Activated CD4-positive, alpha-beta memory T cell treated with anti-CD3 and anti-CD28 coated beads for 36 hours (primary cell): ENCODE measurements at regions not wholly inside any gene's neighbourhood (a gene's known extent, or its start where the extent isn't known, plus 50 kb on each side); places are given as distances from the start of the nearest gene placed in this dataset.

Experiments
- CTCF ChIA-PET: fragments of 350-600 bp; sonication (Branson Sonifier 250); formaldehyde crosslinking; loops from one replicate; lab custom pipeline; 2021; ENCODE audit warnings: antibody characterized with exemption, inconsistent platforms; lab: Charles Lee
- POLR2A ChIA-PET: fragments of 350-600 bp; sonication (Branson Sonifier 250); formaldehyde crosslinking; loops from one replicate; lab custom pipeline; 2021; ENCODE audit warnings: antibody characterized with exemption; lab: Charles Lee
- DNase-seq: peaks from one replicate; pipeline ENCODE4 v3.0.0-alpha.2; 2020
- H3K27ac Mint-ChIP-seq: one replicate; pipeline ENCODE4 v1.8.0; 2021; ENCODE audit warnings: mixed read lengths
- H3K27me3 Mint-ChIP-seq: one replicate; pipeline ENCODE4 v1.8.0; 2021; ENCODE audit warnings: mixed read lengths
- H3K36me3 Mint-ChIP-seq: one replicate; pipeline ENCODE4 v1.8.0; 2021; ENCODE audit warnings: mixed read lengths
- H3K4me1 Mint-ChIP-seq: one replicate; pipeline ENCODE4 v1.8.0; 2021; ENCODE audit warnings: low read depth, mixed read lengths
- H3K4me3 Mint-ChIP-seq: one replicate; pipeline ENCODE4 v1.8.0; 2021; ENCODE audit warnings: mild to moderate bottlenecking, mixed read lengths
- H3K9me3 Mint-ChIP-seq: one replicate; pipeline ENCODE4 v1.8.0; 2021; ENCODE audit warnings: mixed read lengths
- intact Hi-C: fragments of 100-400 bp; cut with micrococcal nuclease; formaldehyde crosslinking; loops from one replicate; pipeline ENCODE4 v1.15.1; 2023

GRCh38 chr4:65921180-65921579 is 250.9 kb upstream of the EPHA5 start:
- POLR2A ChIA-PET: no interaction called here
- H3K36me3 Mint-ChIP-seq: no peaks in the 10 kb centered on the region
- no peak overlapping the region for H3K4me3 Mint-ChIP-seq
- DNase-seq: no peak
- no peaks in the 10 kb centered on the region for H3K27me3 Mint-ChIP-seq
- no peaks in the 10 kb centered on the region for H3K4me1 Mint-ChIP-seq
- peaks cover 8% of the 10 kb centered on the region for H3K9me3 Mint-ChIP-seq
- intact Hi-C loops: no loop called here
- no peak overlapping the region for H3K27ac Mint-ChIP-seq
- CTCF ChIA-PET: no interaction called here

- no peak for DNase-seq
- Mint-ChIP-seq H3K36me3 (no peaks in the 10 kb centered on the region), H3K27me3 (no peaks in the 10 kb centered on the region), H3K4me1 (no peaks in the 10 kb centered on the region), H3K9me3 (peaks cover 8% of the 10 kb centered on the region), H3K27ac (no peak overlapping the region), H3K4me3 (no peak overlapping the region)
- ChIA-PET POLR2A (no interaction called here), CTCF (no interaction called here)
- intact Hi-C loops: no loop called here
Observed at GRCh38 chr4:65918872-65919271, 248.6 kb upstream of the EPHA5 start.

- Mint-ChIP-seq H3K27me3 (no peaks in the 10 kb centered on the region), H3K36me3 (no peaks in the 10 kb centered on the region), H3K9me3 (peaks cover 8% of the 10 kb centered on the region), H3K4me1 (no peaks in the 10 kb centered on the region), H3K27ac (no peak overlapping the region), H3K4me3 (no peak overlapping the region)
- ChIA-PET CTCF (no interaction called here), POLR2A (no interaction called here)
- no peak for DNase-seq
- intact Hi-C loops: no loop called here
Observed at GRCh38 chr4:65918212-65918611, 247.9 kb upstream of the EPHA5 start.

GRCh38 chr4:65917486-65917885 is 247.2 kb upstream of the EPHA5 start:
- H3K4me1 Mint-ChIP-seq: no peaks in the 10 kb centered on the region
- no peaks in the 10 kb centered on the region for H3K27me3 Mint-ChIP-seq
- H3K36me3 Mint-ChIP-seq: no peaks in the 10 kb centered on the region
- no peak overlapping the region for H3K4me3 Mint-ChIP-seq
- CTCF ChIA-PET: no interaction called here
- DNase-seq: no peak
- H3K9me3 Mint-ChIP-seq: peaks cover 8% of the 10 kb centered on the region
- POLR2A ChIA-PET: no interaction called here
- no peak overlapping the region for H3K27ac Mint-ChIP-seq
- intact Hi-C loops: no loop called here

GRCh38 chr4:65911720-65912119 is 241.4 kb upstream of the EPHA5 start:
- DNase-seq: no peak
- Mint-ChIP-seq H3K27ac (no peak overlapping the region), H3K36me3 (no peaks in the 10 kb centered on the region), H3K9me3 (peaks cover 1% of the 10 kb centered on the region), H3K4me1 (no peaks in the 10 kb centered on the region), H3K4me3 (no peak overlapping the region), H3K27me3 (no peaks in the 10 kb centered on the region)
- ChIA-PET POLR2A (no interaction called here), CTCF (no interaction called here)
- intact Hi-C loops: no loop called here

DNA sequence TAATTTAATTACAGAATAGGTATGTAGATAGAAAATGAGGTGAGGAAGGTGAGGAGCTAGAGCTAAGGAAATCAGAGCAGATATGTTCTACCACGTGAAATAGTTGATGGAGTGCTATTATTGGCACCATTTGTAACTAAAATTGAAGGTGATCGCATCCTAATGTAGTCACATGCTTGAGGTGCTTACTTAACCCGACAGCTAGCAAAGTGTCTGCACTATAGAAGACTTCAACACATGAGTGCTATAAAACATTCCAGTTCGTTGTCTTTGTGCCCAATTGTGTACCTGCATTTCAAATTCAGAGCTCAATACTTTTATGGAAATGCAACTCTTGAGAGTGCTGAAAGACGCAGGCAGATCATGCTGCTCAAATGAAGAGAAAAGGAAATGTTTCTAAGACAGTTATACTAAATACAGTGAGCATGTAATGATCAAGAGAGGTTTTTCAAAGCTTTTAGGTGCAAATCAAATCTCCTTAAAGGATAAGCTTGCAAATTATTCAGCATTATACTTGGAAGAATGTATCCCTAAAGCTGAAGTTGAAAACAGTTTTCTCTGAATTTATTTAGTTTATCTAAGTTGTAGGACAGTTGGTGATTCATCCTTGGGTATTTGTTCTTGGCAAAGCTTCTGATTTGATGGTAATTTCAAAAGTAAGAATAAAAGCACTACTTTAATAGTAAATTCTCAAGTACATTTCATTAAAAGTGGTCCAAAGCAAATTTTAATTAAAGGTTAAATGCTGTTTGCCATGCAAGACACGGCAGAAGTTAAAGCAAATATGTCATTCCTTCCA is 223.9 kb upstream of the EPHA5 start:
- CTCF ChIA-PET: no interaction called here
- Mint-ChIP-seq H3K4me3 (no peak overlapping the region), H3K9me3 (peaks cover 15% of the 10 kb centered on the region), H3K4me1 (no peaks in the 10 kb centered on the region), H3K27ac (no peak overlapping the region), H3K27me3 (no peaks in the 10 kb centered on the region), H3K36me3 (no peaks in the 10 kb centered on the region)
- POLR2A ChIA-PET: no interaction called here
- intact Hi-C loops: no loop called here
- DNase-seq: no peak

DNA sequence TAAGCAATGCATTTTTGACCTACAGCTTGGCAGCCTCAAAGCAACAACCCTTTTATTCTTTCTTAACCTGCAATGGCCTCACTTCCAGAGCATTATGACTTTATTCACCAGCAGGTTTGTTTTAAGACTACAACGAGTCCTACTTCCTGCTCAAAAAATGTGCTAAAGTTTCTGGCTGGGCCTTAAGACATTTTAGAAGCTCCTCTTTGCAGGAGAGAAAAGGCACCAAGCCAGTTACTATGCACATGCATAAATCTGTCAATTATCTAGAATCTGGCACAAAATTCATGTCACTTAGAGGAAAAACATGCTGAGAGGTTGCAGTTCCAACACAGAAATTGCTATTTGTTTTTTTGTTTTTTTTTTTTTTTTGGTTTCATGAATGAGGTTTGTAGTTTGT is 223.0 kb upstream of the EPHA5 start:
- CTCF ChIA-PET: no interaction called here

DNA sequence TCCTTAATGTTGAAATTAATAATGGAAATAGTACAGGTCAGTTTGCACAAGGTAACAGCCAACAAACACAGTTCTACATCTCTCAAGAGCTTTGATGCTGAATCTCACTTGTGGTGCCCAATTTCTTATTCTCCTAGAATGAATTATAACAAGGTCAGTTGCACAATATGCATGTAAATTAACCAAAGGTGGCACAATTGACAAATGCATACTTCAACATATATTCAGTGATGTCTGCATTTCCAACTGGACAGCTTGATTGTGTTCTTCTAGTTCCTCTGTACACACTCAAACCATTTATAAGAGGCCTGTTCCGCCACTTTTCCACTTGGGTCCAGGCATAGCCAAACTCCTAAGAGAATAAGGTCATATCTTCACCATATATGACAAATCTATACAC is 210.3 kb upstream of the EPHA5 start:
- Mint-ChIP-seq H3K4me3 (no peak overlapping the region), H3K9me3 (peaks cover 9% of the 10 kb centered on the region), H3K27me3 (no peaks in the 10 kb centered on the region), H3K36me3 (no peaks in the 10 kb centered on the region), H3K4me1 (no peaks in the 10 kb centered on the region), H3K27ac (no peak overlapping the region)
- ChIA-PET CTCF (no interaction called here), POLR2A (no interaction called here)
- intact Hi-C loops: no loop called here
- DNase-seq: no peak

More for the DNA sequence above, 223.0 kb upstream of the EPHA5 start:
- no peak for DNase-seq
- intact Hi-C loops: no loop called here
- Mint-ChIP-seq H3K36me3 (no peaks in the 10 kb centered on the region), H3K27me3 (no peaks in the 10 kb centered on the region), H3K9me3 (peaks cover 12% of the 10 kb centered on the region), H3K27ac (no peak overlapping the region), H3K4me3 (no peak overlapping the region), H3K4me1 (no peaks in the 10 kb centered on the region)
- POLR2A ChIA-PET: no interaction called here

GRCh38 chr4:65868096-65868824 is 198.0 kb upstream of the EPHA5 start:
- Mint-ChIP-seq H3K4me3 (no peak overlapping the region), H3K4me1 (no peaks in the 10 kb centered on the region), H3K36me3 (no peaks in the 10 kb centered on the region), H3K27ac (no peak overlapping the region), H3K27me3 (no peaks in the 10 kb centered on the region), H3K9me3 (peaks cover 2% of the 10 kb centered on the region)
- intact Hi-C loops: no loop called here
- ChIA-PET POLR2A (no interaction called here), CTCF (no interaction called here)
- DNase-seq: no peak

DNA sequence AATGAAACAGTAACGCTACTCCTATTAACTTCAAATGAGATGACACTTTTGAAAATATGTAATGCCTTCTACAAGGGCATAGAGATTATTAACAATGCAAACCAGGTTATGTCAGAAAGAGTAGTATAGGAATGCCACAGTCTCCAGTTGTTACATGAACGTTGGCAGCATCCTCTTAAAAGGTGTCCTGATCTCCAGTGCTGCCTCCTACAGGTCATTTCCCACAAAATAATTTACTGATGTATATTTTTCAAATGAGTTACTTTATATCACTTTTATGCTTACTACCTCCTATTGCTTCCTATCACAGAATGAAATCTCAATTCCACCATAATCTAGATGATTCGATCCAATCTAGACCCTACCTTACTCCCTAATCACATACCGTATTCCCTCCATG is 195.2 kb upstream of the EPHA5 start:
- Mint-ChIP-seq H3K9me3 (peaks cover 5% of the 10 kb centered on the region), H3K4me1 (no peaks in the 10 kb centered on the region), H3K36me3 (no peaks in the 10 kb centered on the region), H3K27me3 (no peaks in the 10 kb centered on the region), H3K27ac (no peak overlapping the region), H3K4me3 (no peak overlapping the region)
- ChIA-PET CTCF (no interaction called here), POLR2A (no interaction called here)
- intact Hi-C loops: no loop called here
- no peak for DNase-seq

- CTCF ChIA-PET: no interaction called here
- H3K9me3 Mint-ChIP-seq: peaks cover 7% of the 10 kb centered on the region
- H3K36me3 Mint-ChIP-seq: no peaks in the 10 kb centered on the region
- H3K27me3 Mint-ChIP-seq: no peaks in the 10 kb centered on the region
- H3K4me3 Mint-ChIP-seq: no peak overlapping the region
- no peak for DNase-seq
- H3K27ac Mint-ChIP-seq: no peak overlapping the region
- intact Hi-C loops: no loop called here
- no peaks in the 10 kb centered on the region for H3K4me1 Mint-ChIP-seq
- POLR2A ChIA-PET: no interaction called here
Observed at GRCh38 chr4:65861993-65862392, 191.7 kb upstream of the EPHA5 start.

GRCh38 chr4:65845199-65845773 is 175.0 kb upstream of the EPHA5 start:
- ChIA-PET POLR2A (no interaction called here), CTCF (no interaction called here)
- no peaks in the 10 kb centered on the region for H3K4me1 Mint-ChIP-seq
- peaks cover 5% of the 10 kb centered on the region for H3K9me3 Mint-ChIP-seq
- H3K4me3 Mint-ChIP-seq: no peak overlapping the region
- no peak for DNase-seq
- intact Hi-C loops: no loop called here
- no peaks in the 10 kb centered on the region for H3K36me3 Mint-ChIP-seq
- H3K27me3 Mint-ChIP-seq: no peaks in the 10 kb centered on the region
- no peak overlapping the region for H3K27ac Mint-ChIP-seq
